HG02588 (cell line): ENCODE measurements at regions not wholly inside any gene's neighbourhood (a gene's known extent, or its start where the extent isn't known, plus 50 kb on each side); places are given as distances from the start of the nearest gene placed in this dataset.

Experiments used
- ATAC-seq: cut with Tn5 transposase; IDR thresholded peaks from one replicate; pipeline ENCODE4 v1.9.1; 2021; ENCODE audit warnings: mild to moderate bottlenecking, moderate library complexity; ENCODE audit not compliant: unreplicated experiment

GRCh38 chr2:71896385-71897136 lies 251.1 kb downstream of the CYP26B1 start:
- ATAC-seq: no peak

DNA sequence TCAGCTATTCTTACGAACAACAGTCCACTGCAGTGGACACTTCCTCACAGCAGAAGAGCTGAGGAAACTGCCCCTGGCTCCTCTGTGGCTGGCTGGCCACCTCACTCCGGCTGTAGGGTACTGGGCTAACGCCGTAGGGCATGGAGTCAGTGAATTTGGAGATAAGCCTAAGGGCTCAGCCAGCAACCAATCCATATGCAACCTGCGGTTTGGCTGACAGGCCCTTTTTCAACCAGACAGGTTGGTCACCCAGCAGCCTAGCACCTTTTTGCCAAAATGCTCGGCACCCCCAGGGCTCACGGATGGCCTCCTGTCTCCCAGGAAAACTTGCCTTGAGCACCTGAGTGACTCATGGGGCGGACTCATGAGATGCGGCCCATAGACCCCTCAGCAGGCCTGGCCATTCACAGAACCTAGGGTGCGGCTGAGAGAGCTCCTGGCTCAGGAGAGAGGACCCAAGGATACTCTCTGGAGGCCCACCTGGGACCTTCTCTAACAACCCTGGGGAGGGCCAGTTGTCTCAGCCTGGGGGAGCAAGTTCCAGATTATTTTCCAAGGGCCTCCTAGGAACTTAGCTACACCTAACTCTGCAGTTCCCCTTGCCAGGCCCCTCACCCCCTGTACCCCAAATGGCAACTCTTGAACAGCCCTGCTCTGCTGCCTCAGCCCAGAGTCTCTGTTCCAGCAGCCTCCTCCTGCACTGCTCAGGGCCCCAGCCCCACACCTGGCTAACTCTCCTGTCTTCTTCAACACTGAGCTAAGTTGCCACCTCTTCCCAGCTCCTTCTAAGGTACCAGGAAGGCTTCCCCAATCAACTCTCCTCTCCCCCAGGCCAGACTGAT lies 252.1 kb downstream of the CYP26B1 start:
- ATAC-seq: no peak

DNA sequence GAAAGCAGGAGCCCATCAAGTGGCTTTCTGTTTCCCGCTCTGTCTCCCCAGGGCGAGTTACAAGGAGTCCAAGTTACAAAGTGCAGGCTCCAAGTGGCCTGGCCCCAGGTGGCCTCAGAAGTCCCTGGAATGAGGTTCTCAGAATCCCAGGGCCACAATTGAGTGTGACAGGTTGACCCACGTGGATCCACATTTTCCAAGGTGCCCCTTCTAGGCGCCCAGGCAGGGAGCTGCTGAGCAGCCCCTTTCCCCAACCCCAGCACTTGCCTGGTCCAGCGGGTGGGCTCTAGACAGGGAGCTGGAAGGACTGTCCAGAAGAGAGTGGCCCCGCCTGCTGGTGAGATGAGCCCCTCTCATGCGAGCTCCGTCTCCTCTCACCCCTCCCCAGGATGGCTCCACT lies 253.4 kb downstream of the CYP26B1 start:
- no peak for ATAC-seq

DNA sequence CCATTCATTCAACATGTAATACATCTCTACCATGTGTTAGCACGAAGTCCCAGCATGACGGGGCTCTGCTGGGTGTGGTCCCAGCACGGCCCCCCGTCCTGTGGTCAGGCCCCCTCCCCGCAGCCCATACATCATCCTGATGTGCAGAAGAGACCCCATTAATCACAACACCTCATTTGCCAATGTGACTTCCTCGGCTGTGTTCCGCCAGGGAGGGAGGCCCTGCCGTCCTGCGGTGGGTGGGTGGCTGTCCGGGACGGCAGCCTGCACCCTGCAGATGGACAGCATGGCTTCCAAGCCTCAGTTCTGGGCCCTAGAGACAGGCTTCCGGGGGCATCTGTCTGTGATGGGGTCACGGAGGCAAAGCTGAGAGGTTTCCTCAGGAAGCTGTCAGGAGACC lies 254.0 kb downstream of the CYP26B1 start:
- ATAC-seq: no peak

DNA sequence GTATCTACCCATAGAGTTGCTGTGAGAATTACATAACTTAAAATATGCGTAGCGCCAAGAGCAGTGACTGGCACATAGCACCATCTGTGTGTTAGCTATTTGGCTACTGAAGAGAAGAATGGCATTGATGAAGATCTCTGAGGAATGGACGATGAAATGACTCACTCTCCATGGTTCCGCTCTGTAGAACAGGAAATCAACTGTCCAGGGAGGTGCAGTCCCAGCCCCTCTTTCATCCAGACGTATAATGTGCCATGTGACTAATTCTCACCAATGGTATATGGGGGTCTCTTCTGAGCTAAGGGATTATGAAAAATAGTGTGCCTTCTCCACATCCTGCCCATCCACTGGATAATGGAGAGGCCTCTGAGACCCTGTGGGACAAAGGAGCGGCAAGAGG lies 254.8 kb downstream of the CYP26B1 start:
- ATAC-seq: no peak

DNA sequence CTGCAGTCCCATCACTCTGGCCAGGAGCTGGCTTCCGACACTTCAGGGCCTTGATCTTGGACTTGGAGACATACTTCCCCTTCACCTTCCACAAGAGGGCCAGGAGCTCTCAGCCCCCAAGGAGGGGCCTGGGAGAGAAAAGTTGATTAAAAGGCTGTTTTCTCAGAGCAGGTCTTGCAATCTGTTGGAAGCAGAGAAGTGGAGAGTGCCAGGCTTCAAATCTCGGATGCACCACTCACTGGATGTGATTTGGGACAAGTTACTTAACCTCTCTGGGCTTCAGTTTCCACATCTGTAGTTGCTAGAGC lies 255.3 kb downstream of the CYP26B1 start:
- ATAC-seq: no peak

GRCh38 chr2:71891719-71892422 lies 255.8 kb downstream of the CYP26B1 start:
- no peak for ATAC-seq

GRCh38 chr2:71891155-71891554 lies 256.5 kb downstream of the CYP26B1 start:
- ATAC-seq: no peak

DNA sequence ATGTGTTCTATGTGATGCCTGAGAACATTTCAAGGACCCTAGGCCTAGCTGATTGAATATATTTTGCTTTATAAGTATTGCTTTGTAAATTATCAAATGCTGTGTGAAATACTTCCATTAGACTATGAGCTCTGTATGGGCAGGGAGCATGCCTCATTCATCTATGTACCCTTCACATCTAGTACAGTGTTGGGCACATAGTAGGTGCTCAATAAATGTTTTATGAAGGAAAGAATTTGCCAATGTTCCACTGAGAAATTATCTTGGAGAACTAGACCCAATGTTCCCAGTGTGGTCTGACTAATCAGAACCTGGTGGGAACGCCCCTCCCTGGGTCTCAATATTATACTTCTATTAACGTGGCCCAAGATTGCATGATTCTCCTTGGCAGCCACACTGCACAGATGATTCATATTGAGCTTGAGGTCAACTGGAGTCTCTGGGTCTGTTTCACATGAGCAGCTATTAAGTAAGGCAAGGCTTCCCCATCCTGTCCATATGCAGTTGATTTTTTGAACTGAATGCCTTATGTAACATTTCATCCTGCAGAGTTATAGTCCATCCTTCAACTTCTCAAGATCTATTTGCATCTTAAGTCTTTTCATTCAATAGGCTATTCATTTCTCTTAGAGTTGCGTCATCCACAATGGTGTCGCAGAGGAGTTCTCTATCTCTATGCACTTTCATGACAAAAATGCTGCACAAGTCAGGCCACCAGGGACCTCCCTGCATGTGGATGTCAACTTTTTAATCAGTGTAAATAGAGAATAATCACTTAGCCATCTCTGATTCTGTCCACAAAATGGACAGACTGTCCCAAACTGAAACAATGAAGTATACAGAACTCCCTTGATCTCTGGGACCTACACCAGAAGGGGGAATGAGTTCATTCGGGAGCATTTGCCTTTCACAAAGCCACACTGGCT lies 257.6 kb downstream of the CYP26B1 start:
- no peak for ATAC-seq

DNA sequence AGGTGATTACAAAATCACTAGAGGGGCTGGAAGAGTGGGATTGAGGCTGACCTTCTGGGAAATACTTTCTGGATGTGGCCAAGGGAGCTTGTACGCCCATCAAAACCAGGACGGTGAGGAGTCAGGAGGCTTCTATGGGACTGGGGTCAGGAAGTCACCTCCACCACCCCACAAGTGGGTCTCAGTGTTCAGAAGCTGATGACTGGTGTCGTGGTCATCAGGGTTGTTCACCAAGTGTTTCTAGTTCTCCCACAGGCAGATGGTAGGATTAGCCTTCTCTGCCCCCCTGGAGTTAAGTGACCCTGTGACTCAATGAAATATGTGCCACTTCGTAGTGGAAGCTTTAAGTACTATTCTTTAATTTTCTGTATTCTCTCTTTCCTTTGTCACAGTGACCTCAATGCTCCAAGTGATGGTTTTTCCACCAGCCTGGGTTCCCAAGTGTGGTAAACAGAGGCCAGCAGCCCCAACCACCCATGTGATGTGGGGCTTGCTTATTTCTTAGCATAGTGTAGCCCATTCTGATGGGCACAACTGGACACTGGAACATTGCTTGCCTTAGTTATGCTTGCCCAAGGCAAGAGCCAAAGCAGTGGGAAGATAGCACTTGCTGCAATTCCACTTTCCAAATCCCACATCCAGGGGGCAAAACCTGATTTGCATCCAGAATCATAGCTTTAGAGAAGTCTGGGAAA lies 258.8 kb downstream of the CYP26B1 start:
- no peak for ATAC-seq

GRCh38 chr2:71887196-71887595 lies 260.5 kb downstream of the CYP26B1 start:
- no peak for ATAC-seq

DNA sequence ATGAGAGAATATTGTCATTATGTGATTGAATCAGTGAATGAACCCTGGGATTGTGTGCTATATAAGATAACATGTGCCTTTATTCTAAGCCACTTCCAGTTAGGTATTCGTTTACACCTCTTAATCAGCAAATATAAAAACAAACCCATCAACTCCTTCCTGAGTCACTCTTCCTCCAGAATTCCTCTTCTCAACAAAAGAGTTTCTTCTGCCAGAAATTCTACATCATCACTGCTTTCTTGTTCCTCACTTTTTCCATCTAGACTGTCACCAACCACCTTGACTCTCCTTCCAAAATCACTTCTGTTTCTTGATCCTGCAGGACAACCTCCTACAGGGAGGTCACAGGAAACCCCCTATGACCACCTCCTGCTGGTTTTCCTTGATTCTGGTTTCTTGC lies 261.4 kb downstream of the CYP26B1 start:
- no peak for ATAC-seq

DNA sequence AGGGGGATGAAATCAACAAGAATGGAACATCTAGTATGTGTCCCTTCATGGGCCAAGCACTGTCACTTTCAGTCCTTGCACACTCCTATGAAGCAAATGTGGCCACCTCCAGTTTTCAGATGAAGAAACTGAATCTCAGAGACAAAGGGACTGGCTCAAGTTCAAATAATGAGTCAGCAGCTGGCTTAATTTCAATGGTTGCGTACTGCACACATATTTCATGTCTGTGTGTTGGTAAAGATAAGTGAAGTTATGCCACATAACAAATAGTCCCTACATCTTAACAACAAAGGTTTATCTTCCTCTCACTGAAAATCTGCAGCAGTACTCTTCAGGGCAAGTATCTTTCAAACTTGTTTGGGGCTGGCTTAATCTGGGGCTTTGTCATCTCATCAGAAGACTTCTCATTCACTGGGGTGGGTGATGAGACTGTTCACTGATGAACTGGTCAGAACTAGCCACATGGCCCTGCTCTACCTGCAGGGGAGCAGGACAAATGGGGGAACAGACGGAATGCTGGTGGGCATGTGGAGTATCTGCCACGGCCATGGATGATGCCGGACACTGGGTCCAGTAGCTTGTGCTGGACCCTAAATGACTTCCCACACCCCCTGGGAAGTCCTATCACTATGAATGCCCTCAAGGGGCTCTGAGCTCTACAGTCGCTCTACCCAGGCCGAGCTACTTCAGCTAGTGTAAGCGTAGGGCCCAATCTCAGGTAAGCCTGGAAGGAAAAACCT lies 263.2 kb downstream of the CYP26B1 start:
- ATAC-seq: no peak

GRCh38 chr2:71882949-71883472 lies 264.7 kb downstream of the CYP26B1 start:
- ATAC-seq: no peak

- ATAC-seq: no peak
Observed at GRCh38 chr2:71882236-71882946, 265.3 kb downstream of the CYP26B1 start.

- peak; percentile 51 for ATAC-seq
Observed at GRCh38 chr2:71880846-71881610, 266.6 kb downstream of the CYP26B1 start.

DNA sequence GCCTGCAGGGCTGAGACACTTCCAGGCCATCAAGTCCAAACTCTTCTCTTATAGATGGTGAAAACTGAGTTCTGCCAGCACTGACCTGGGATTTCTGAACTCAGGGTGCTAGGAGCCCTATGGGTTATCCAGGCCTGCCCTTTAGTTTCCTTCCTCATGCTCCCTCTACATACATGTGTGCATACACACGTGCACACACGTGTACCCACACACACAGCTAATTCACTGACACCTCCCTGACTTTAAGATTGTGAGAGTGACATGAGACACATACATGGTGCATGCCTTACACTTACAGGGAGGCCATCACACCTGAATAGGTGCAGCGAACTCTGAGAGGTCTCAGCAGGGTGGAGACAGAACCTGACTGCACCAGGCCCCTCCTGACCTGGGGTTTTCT lies 267.4 kb downstream of the CYP26B1 start:
- no peak for ATAC-seq
